ENCODE measurements at regions not wholly inside any gene's neighbourhood (a gene's known extent, or its start where the extent isn't known, plus 50 kb on each side); places are given as distances from the start of the nearest gene placed in this dataset.

- no peak overlapping the region for H3K4me3 ChIP-seq (ENCODE audit: low read length)
- TF ChIP-seq CTCF (IDR thresholded peaks at IDR 0.05; ENCODE audit: insufficient read depth, low read depth, low read length, missing control alignments) = no peak
- no peak for DNase-seq (ENCODE audit: low read depth)
Measured at GRCh38 chr20:39165099-39165498, 203.0 kb downstream of the DHX35 start.

GRCh38 chr20:39164642-39165041 lies 202.5 kb downstream of the DHX35 start:
- DNase-seq (ENCODE audit: low read depth) = no peak
- no peak overlapping the region for H3K4me3 ChIP-seq (ENCODE audit: low read length)
- no peak for TF ChIP-seq CTCF (IDR thresholded peaks at IDR 0.05; ENCODE audit: insufficient read depth, low read depth, low read length, missing control alignments)

DNA sequence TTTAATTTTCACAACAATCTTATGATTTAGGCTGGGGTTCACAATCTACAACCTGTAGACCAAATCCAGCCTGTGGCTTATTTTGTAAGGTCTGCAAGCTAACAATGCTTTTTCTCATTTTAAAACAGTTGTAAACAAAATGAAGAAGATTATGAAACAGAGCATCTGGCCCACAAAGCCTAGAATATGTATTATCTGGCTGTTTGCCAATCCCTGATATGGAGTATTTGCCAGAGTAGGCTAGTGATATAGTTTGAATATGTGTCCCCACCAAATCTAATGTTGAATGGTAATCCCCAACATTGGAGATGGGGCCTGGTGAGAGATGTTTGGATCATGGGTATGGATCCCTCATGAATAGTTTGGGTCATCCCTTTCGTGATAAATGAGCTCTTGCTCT lies 201.8 kb downstream of the DHX35 start:
- TF ChIP-seq CTCF (IDR thresholded peaks at IDR 0.05; ENCODE audit: insufficient read depth, low read depth, low read length, missing control alignments) = no peak
- DNase-seq (ENCODE audit: low read depth) = no peak
- no peak overlapping the region for H3K4me3 ChIP-seq (ENCODE audit: low read length)

GRCh38 chr20:39161900-39162299 lies 199.8 kb downstream of the DHX35 start:
- no peak overlapping the region for H3K4me3 ChIP-seq (ENCODE audit: low read length)
- TF ChIP-seq CTCF (IDR thresholded peaks at IDR 0.05; ENCODE audit: insufficient read depth, low read depth, low read length, missing control alignments) = no peak
- DNase-seq (ENCODE audit: low read depth) = no peak

DNA sequence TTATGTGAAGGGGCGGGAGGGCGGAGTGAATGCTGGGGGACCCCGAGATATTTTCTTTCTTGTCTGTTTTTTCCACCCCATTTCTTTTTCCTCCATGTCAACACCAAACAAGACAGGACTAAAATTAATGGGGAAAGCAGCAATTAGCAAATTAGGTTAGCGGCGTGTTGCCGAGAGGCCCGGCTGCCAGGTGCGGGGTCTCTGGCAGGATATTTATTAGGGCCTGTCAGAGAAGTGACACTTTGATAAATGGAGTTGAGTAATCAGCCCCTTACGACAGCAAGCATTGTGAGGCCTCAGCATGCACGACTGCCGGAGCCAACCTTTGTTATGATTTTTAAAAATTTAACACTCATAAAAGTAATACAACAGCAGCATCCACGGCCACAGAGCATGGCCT lies 193.8 kb downstream of the DHX35 start:
- H3K4me3 ChIP-seq (ENCODE audit: low read length) = no peak overlapping the region
- no peak for DNase-seq (ENCODE audit: low read depth)
- TF ChIP-seq CTCF (IDR thresholded peaks at IDR 0.05; ENCODE audit: insufficient read depth, low read depth, low read length, missing control alignments) = no peak

GRCh38 chr20:39152742-39153141 lies 190.6 kb downstream of the DHX35 start:
- no peak for TF ChIP-seq CTCF (IDR thresholded peaks at IDR 0.05; ENCODE audit: insufficient read depth, low read depth, low read length, missing control alignments)
- DNase-seq (ENCODE audit: low read depth) = no peak
- no peak overlapping the region for H3K4me3 ChIP-seq (ENCODE audit: low read length)

- TF ChIP-seq CTCF (IDR thresholded peaks at IDR 0.05; ENCODE audit: insufficient read depth, low read depth, low read length, missing control alignments) = no peak
Measured at GRCh38 chr20:39152126-39152525, 190.0 kb downstream of the DHX35 start.

More at GRCh38 chr20:39152126-39152525, 190.0 kb downstream of the DHX35 start:
- no peak overlapping the region for H3K4me3 ChIP-seq (ENCODE audit: low read length)
- DNase-seq (ENCODE audit: low read depth) = no peak

Data from epithelial cell of esophagus (primary cell).